Mesenchymal stem cell (in vitro differentiated cells and primary cell): ENCODE measurements at regions not wholly inside any gene's neighbourhood (a gene's known extent, or its start where the extent isn't known, plus 50 kb on each side); places are given as distances from the start of the nearest gene placed in this dataset.

ENCODE experiments used
- DNase-seq: peaks from one replicate; pipeline ENCODE4 v3.0.0-alpha.2; 2013
- H2AFZ ChIP-seq: one replicate; pipeline ENCODE4 v1.6.1; 2013; ENCODE audit warnings: low read depth, mild to moderate bottlenecking, control low read depth, inconsistent platforms, low read length, moderate library complexity
- H2AK5ac ChIP-seq: 2 replicates; pipeline ENCODE4 v1.6.1; 2013; ENCODE audit warnings: low read length, moderate library complexity, mild to moderate bottlenecking, inconsistent platforms; ENCODE audit not compliant: severe bottlenecking
- H2BK120ac ChIP-seq: one replicate; pipeline ENCODE4 v1.6.1; 2013; ENCODE audit warnings: low read depth, mild to moderate bottlenecking, inconsistent platforms, low read length, moderate library complexity
- H2BK12ac ChIP-seq, 2 experiments: one replicate each; pipeline ENCODE4 v1.6.1; 2013; ENCODE audit warnings: inconsistent platforms in 2 of 2, low read length in 2 of 2, mild to moderate bottlenecking in 2 of 2, moderate library complexity in 2 of 2, control low read depth in 1 of 2
- H2BK15ac ChIP-seq: one replicate; pipeline ENCODE4 v1.6.1; 2013; ENCODE audit warnings: mild to moderate bottlenecking, low read depth, inconsistent platforms; ENCODE audit not compliant: poor library complexity, severe bottlenecking
- H2BK5ac ChIP-seq: 2 replicates; pipeline ENCODE4 v1.6.1; 2013; ENCODE audit warnings: low read depth, mild to moderate bottlenecking, low read length, control low read depth, inconsistent platforms; ENCODE audit not compliant: poor library complexity, severe bottlenecking
- H3K14ac ChIP-seq, 2 experiments: one replicate each; pipeline ENCODE4 v1.6.1; 2013; ENCODE audit warnings: inconsistent platforms in 2 of 2, low read length in 2 of 2, control low read depth in 1 of 2, mild to moderate bottlenecking in 1 of 2, moderate library complexity in 1 of 2
- H3K18ac ChIP-seq, 2 experiments: one replicate each; pipeline ENCODE4 v1.6.1; 2013; ENCODE audit warnings: inconsistent platforms in 2 of 2, low read length in 2 of 2, control low read depth in 1 of 2, low read depth in 1 of 2, mild to moderate bottlenecking in 1 of 2
- H3K23ac ChIP-seq, 2 experiments: one replicate each; pipeline ENCODE4 v1.6.1; 2013; ENCODE audit warnings: inconsistent platforms in 2 of 2, low read length in 2 of 2, mild to moderate bottlenecking in 2 of 2, moderate library complexity in 2 of 2, control low read depth in 1 of 2
- H3K27ac ChIP-seq: 2 replicates; pipeline ENCODE4 v1.5.1; 2013; ENCODE audit warnings: mild to moderate bottlenecking, moderate library complexity, low read length, control low read depth, inconsistent platforms; ENCODE audit not compliant: poor library complexity, severe bottlenecking
- H3K27me3 ChIP-seq, 2 experiments: 2 replicates each; pipeline versions ENCODE4 v1.6.1 to v1.7.0; 2013; ENCODE audit warnings: low read length in 2 of 2, mild to moderate bottlenecking in 2 of 2, moderate library complexity in 2 of 2, control low read depth in 1 of 2, inconsistent platforms in 1 of 2; ENCODE audit not compliant: control insufficient read depth in 1 of 2, insufficient read depth in 1 of 2
- H3K36me3 ChIP-seq, 2 experiments: 2 replicates each; pipeline versions ENCODE4 v1.6.1 to v1.7.0; 2013; ENCODE audit warnings: low read length in 2 of 2, control low read depth in 1 of 2, inconsistent platforms in 1 of 2, low read depth in 1 of 2, mild to moderate bottlenecking in 1 of 2; ENCODE audit not compliant: insufficient read depth in 2 of 2, control insufficient read depth in 1 of 2
- H3K4ac ChIP-seq, 2 experiments: one replicate each; pipeline ENCODE4 v1.6.1; 2013; ENCODE audit warnings: inconsistent platforms in 2 of 2, low read length in 2 of 2, mild to moderate bottlenecking in 2 of 2, moderate library complexity in 2 of 2, control low read depth in 1 of 2, low read depth in 1 of 2
- H3K4me1 ChIP-seq: 2 replicates; pipeline ENCODE4 v1.6.1; 2013; ENCODE audit warnings: low read depth, low read length, control low read depth; ENCODE audit not compliant: control insufficient read depth, insufficient read depth
- H3K4me2 ChIP-seq: 2 replicates; pipeline ENCODE4 v1.6.1; 2013; ENCODE audit warnings: low read length, mild to moderate bottlenecking, inconsistent platforms; ENCODE audit not compliant: poor library complexity, severe bottlenecking
- H3K4me3 ChIP-seq, 2 experiments: 2 replicates each; pipeline versions ENCODE4 v1.5.1 to v1.7.0; 2013; ENCODE audit warnings: low read length in 2 of 2, mild to moderate bottlenecking in 2 of 2, control low read depth in 1 of 2, low read depth in 1 of 2; ENCODE audit not compliant: insufficient read depth in 1 of 2
- H3K79me1 ChIP-seq: replicated peaks from 2 replicates; pipeline ENCODE4 v1.6.1; 2013; ENCODE audit warnings: mild to moderate bottlenecking, control low read depth, low read length, inconsistent platforms; ENCODE audit not compliant: poor library complexity, severe bottlenecking
- H3K9ac ChIP-seq: 2 replicates; pipeline ENCODE4 v1.7.0; 2013; ENCODE audit warnings: mild to moderate bottlenecking, low read length, moderate library complexity
- H3K9me3 ChIP-seq: 2 replicates; pipeline ENCODE4 v1.7.0; 2013; ENCODE audit warnings: mild to moderate bottlenecking, low read length; ENCODE audit not compliant: control insufficient read depth
- H4K8ac ChIP-seq: one replicate; pipeline ENCODE4 v1.6.1; 2013; ENCODE audit warnings: inconsistent platforms, mild to moderate bottlenecking, low read length, moderate library complexity
- H4K91ac ChIP-seq: one replicate; pipeline ENCODE4 v1.6.1; 2013; ENCODE audit warnings: mild to moderate bottlenecking, low read length, inconsistent platforms
- WGBS: methylation state at CpG from one replicate; pipeline ENCODE4 v1.1.7; 2013; ENCODE audit warnings: mixed read lengths; 5-methylcytosine and 5-hydroxymethylcytosine counted together

DNA sequence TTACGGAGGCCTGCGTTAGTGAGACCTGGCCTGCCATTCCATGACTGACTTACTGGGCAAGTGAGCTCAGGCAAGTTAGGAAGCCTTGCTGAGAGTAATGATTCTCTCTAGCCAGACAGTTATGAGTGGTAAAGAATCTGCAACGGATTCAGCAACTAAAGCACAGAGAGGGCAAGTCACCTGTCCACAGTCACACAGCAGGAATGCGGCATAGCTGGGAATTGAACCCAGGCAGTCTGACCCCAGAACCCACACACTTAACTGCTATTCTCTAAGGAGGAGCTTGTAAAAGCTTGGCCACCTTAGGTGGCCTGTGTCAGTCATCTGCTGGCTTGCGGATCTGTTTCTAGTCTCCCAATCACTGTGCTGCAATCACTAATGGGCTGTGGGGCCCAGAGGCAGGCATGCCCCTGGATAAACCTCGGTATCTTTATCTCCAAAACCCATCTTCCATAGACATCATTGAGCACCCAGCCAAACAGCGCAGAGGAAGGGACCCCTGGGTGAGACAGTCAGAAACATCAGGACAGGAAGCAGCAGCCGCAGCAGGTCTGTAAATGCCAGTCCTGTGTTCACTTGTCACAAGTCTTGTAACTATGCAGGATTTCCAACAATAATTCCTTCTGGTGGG, 215.9 kb upstream of the KCNG1 start:
- H3K4me2 ChIP-seq = no peak overlapping the region
- peaks cover 15 to 44% of the 10 kb centered on the region in 2 experiments for H3K27me3 ChIP-seq
- peaks cover 25% of the 10 kb centered on the region for H3K9me3 ChIP-seq
- no peak overlapping the region for H3K23ac ChIP-seq
- WGBS = 90% methylated on average over 8 of the region's 8 CpGs
- H3K4me3 ChIP-seq = no peak overlapping the region
- no peak overlapping the region for H2AFZ ChIP-seq
- H2BK15ac ChIP-seq = peak overlapping the region; percentile 19
- H2BK120ac ChIP-seq = no peak overlapping the region
- no peak overlapping the region for H3K14ac ChIP-seq
- no peaks in the 10 kb centered on the region for H3K36me3 ChIP-seq
- no peak overlapping the region for H3K9ac ChIP-seq
- no peaks in the 10 kb centered on the region for H3K4me1 ChIP-seq
- no peak for DNase-seq
- no peak overlapping the region for H3K4ac ChIP-seq
- no peaks in the 10 kb centered on the region for H3K79me1 ChIP-seq
- no peak overlapping the region for H3K27ac ChIP-seq
- no peak overlapping the region for H2AK5ac ChIP-seq
- H2BK12ac ChIP-seq = no peak overlapping the region
- no peak overlapping the region for H3K18ac ChIP-seq
- no peak overlapping the region for H4K8ac ChIP-seq
- peak overlapping the region; percentile 24 for H4K91ac ChIP-seq
- H2BK5ac ChIP-seq = no peak overlapping the region

GRCh38 chr20:51237791-51238190, 214.9 kb upstream of the KCNG1 start:
- Histone ChIP-seq H3K4ac (peak overlapping the region in 1 of 2 experiments; percentile 49), H3K4me3 (no peak overlapping the region), H4K8ac (peak overlapping the region; percentile 57), H3K14ac (no peak overlapping the region), H3K23ac (no peak overlapping the region), H2AK5ac (no peak overlapping the region), H3K27ac (no peak overlapping the region), H3K4me1 (no peaks in the 10 kb centered on the region), H2BK120ac (peak overlapping the region; percentile 19), H3K36me3 (no peaks in the 10 kb centered on the region), H2BK15ac (peak overlapping the region; percentile 19), H3K27me3 (peaks cover 16 to 37% of the 10 kb centered on the region in 2 experiments), H3K79me1 (no peaks in the 10 kb centered on the region), H3K9ac (peak overlapping the region; percentile 32), H3K9me3 (peaks cover 15% of the 10 kb centered on the region), H4K91ac (no peak overlapping the region), H3K4me2 (no peak overlapping the region), H2BK5ac (no peak overlapping the region), H2BK12ac (peak overlapping the region in 1 of 2 experiments; percentile 48), H3K18ac (peak overlapping the region in 1 of 2 experiments; percentile 23), H2AFZ (no peak overlapping the region)
- WGBS = 83% methylated on average over 11 of the region's 11 CpGs
- DNase-seq = no peak

GRCh38 chr20:51237278-51237677, 214.4 kb upstream of the KCNG1 start:
- Histone ChIP-seq H2AK5ac (no peak overlapping the region), H2BK5ac (no peak overlapping the region), H4K91ac (no peak overlapping the region), H3K36me3 (no peaks in the 10 kb centered on the region), H3K4me2 (no peak overlapping the region), H3K9ac (no peak overlapping the region), H2BK12ac (no peak overlapping the region), H4K8ac (no peak overlapping the region), H3K14ac (no peak overlapping the region), H3K79me1 (no peaks in the 10 kb centered on the region), H3K27ac (no peak overlapping the region), H2BK15ac (no peak overlapping the region), H2BK120ac (peak overlapping the region; percentile 19), H3K27me3 (peaks cover 13 to 33% of the 10 kb centered on the region in 2 experiments), H3K23ac (no peak overlapping the region), H3K4ac (no peak overlapping the region), H3K4me3 (no peak overlapping the region), H3K9me3 (peaks cover 10% of the 10 kb centered on the region), H3K4me1 (no peaks in the 10 kb centered on the region), H2AFZ (peak overlapping the region; percentile 18), H3K18ac (no peak overlapping the region)
- peak; percentile 20 for DNase-seq
- 62% methylated on average over 6 of the region's 6 CpGs for WGBS

DNA sequence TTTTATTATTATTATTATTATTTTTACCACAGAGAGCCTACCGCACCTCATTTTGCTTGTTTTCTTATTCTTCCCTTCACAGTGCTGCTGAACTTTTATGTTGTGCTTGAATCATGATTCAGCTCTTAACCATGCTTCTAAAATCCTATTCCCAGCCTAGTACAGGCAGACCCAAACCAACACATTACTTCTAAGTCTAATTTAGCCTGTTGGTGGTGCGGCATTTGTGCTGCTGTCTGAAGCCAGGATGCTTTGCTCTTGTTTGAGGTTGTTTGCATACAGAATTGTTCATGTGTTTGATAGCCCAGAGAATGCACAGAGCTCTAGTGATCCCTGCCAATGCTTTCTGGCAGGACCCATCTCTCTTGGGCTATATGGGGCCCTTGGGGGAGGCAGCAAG, 213.5 kb upstream of the KCNG1 start:
- Histone ChIP-seq H3K27ac (no peak overlapping the region), H3K36me3 (no peaks in the 10 kb centered on the region), H3K27me3 (peaks cover 21 to 37% of the 10 kb centered on the region in 2 experiments), H2AFZ (no peak overlapping the region), H3K4me2 (no peak overlapping the region), H3K79me1 (no peaks in the 10 kb centered on the region), H3K23ac (no peak overlapping the region), H3K14ac (peak overlapping the region in 1 of 2 experiments; percentile 22), H2BK15ac (no peak overlapping the region), H3K18ac (peak overlapping the region in 1 of 2 experiments; percentile 30), H2BK5ac (no peak overlapping the region), H3K4me3 (no peak overlapping the region), H2BK120ac (no peak overlapping the region), H2AK5ac (no peak overlapping the region), H3K4me1 (no peaks in the 10 kb centered on the region), H3K4ac (no peak overlapping the region), H4K8ac (no peak overlapping the region), H4K91ac (no peak overlapping the region), H3K9me3 (peaks cover 1% of the 10 kb centered on the region), H3K9ac (no peak overlapping the region), H2BK12ac (no peak overlapping the region)
- no peak for DNase-seq
- 100% methylated on average over 2 of the region's 2 CpGs for WGBS
